C4-2B (cell line): ENCODE measurements at regions not wholly inside any gene's neighbourhood (a gene's known extent, or its start where the extent isn't known, plus 50 kb on each side); places are given as distances from the start of the nearest gene placed in this dataset.

ENCODE experiments used
- ZFX ChIP-seq: fragments of 450-650 bp; IDR thresholded peaks from 2 replicates; pipeline ENCODE4 v1.6.1; 2017
- TF ChIP-seq, protein P1 (sequence below): fragments of 450-650 bp; conservative IDR thresholded peaks from 2 replicates; pipeline ENCODE4 v1.5.1; 2017; ENCODE audit warnings: mild to moderate bottlenecking

- TF ChIP-seq, protein P1, sequence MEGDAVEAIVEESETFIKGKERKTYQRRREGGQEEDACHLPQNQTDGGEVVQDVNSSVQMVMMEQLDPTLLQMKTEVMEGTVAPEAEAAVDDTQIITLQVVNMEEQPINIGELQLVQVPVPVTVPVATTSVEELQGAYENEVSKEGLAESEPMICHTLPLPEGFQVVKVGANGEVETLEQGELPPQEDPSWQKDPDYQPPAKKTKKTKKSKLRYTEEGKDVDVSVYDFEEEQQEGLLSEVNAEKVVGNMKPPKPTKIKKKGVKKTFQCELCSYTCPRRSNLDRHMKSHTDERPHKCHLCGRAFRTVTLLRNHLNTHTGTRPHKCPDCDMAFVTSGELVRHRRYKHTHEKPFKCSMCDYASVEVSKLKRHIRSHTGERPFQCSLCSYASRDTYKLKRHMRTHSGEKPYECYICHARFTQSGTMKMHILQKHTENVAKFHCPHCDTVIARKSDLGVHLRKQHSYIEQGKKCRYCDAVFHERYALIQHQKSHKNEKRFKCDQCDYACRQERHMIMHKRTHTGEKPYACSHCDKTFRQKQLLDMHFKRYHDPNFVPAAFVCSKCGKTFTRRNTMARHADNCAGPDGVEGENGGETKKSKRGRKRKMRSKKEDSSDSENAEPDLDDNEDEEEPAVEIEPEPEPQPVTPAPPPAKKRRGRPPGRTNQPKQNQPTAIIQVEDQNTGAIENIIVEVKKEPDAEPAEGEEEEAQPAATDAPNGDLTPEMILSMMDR, result no peak
- TF ChIP-seq ZFX, result no peak
These were observed 246.1 kb upstream of the IRX4 start for GRCh38 chr5:2128686-2129355.
